Myocyte (in vitro differentiated cells): ENCODE measurements at regions not wholly inside any gene's neighbourhood (a gene's known extent, or its start where the extent isn't known, plus 50 kb on each side); places are given as distances from the start of the nearest gene placed in this dataset.

Experiments used
- DNase-seq: peaks from one replicate; pipeline ENCODE4 v3.0.0-alpha.2; 2012; ENCODE audit warnings: low read depth

DNA sequence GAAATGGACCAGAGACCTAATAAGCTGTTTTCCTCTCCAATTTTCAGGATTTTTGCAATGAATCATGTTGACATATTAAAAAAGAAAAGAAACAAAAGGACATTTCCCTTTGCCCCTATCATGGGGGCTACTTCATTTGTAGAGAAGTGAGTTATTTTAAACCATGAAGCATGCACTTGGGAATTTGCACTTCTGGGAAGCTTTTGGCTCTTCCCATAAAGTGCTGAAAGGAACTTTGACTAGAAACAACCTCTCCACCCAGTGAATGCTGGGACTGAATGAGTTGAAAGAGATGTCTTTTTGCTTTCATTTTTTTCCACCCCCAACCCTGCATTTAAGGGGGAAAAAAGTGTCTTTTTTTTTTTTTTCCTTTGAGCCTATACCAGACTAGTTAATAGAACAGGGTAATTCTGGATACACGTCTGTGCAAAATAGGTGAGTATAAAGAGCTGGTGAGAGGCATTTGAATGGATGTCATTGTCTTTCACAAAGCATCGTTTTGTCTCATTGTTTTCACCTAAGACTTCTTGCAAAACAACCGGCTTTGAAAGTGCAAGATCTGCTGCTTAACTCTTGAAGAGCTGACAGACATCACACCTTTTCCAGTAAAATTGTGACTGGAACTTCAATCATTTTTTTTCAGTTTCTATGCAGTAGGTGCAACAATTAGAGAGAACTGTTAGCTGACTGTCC, 138.7 kb upstream of the BACH2 start:
- no peak for DNase-seq

DNA sequence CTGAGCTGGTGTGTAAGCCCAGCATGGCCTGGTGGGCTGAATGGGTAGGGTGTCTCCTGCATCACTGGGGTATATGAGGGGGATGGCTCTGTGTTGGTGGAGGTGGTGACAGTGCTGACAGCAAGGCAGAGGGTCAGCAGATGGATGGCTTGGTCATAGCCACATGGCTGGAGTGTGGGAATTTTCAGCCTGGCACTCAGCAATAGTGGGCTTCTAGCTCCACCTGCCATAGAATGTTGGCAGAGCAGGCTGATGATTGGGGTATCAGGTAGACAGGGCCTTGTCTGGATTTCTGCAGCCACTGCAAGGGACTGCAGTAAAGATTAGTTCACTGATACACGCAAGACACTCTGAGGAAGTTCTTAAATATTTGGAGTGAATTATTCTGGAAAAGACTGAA, 137.5 kb upstream of the BACH2 start:
- DNase-seq, result no peak

DNA sequence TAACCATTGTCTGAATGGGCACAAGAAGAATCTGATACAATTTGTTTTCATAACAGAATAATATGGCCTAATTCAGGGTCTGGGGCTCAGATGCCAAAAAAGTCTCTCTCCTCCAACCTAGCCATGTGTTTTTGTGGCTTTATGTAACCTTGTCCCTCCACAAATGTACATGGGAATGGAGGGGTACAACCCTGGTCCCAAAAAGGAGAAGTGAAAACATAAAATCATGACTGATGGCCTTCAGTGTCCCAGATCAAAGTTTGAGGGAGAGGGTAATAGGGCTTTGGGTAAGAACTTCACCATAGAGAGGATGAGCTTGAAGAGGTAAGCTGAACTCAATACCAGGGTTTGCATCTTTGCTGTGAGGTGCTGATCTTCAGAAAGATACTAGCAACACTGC, 136.3 kb upstream of the BACH2 start:
- DNase-seq, result no peak

DNA sequence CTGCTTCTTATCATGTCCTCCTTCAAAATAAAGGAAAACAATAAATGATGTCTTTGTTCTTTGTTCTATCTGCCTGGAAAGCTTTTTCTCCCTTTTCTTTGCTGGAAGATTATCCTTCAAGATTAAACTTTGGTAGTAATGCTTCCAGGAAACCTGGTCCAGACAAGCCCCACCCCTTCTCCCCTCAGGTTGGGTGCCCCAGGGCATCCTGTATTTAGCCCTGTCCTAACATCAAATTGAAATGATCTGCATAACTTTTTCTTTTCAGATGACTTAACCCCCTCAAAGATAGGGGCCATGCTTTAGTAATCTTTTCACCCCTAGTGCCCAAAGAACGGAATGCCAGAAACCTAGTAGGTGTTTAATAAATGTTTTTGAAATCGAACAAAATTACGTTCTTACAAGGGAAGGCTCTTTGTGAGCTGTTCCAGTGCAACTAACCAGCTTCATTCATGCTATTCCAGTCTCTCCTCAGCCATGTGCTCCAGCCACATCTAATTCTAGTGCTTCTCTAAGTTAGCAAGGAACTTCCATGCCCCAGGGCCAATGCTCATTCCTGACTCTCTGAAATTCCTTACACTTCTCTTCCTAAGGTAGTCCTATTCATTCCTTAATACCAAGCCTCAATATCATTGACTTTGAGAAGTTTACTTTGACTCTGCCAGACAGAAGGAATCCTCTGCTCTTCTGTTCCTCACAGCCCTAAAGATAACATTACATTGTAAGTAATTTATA, 135.6 kb upstream of the BACH2 start:
- DNase-seq, result no peak

DNA sequence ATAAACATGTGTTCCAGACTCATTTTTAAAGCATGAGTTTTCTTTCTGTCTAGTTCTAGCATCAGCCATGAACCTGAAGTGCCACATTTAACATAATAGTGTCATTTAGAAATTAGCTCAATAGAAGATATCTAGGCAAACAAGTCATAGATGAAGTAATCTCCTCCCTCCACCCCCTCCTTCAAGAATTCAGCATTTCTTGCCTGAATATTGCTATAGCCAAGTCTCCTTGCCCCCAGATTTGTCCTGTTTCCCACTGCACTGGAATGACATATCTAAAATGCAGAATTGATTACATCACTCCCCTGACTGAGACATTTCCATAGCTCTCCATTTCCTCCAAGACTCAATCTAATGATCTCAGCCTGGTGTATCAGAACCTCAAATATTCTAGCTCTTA, 134.9 kb upstream of the BACH2 start:
- DNase-seq, result no peak

DNA sequence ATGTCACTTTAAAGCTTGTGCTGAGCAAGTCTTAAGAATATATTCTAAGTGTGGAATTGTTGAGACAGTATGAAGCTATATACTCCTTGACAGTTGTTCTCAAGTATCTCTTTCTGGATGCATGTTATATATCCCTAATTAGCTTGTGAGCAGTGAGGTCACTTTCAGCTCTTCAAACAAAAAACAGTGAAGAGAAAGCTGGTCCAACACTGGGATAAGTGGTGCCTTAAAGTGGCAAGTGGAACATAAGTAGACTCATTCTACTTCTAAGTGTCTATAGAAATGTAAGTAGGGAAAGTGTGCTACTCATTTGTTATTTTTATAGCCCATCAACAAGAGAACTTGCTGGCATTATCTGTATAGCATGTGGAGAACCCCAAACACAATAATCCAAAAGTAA, 133.1 kb upstream of the BACH2 start:
- DNase-seq, result peak; percentile 5

DNA sequence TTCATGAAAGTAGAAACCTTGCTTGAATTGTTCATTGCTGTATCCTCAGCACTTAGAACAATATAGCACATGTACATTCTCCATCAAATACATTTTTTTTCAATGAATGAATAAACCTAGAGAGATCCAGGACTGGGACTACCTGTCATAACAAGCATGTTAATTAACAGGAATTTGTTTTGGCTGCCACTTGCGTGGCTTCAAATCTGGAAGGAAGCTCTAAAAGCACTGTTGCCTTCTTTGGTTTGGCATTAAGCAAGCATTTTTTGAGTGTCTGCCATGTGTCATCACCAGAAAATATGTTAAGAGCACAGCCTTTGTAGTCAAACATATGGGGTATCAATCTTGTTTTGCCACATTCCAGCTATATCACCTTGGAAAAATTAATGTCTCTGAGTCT, 131.9 kb upstream of the BACH2 start:
- no peak for DNase-seq

DNA sequence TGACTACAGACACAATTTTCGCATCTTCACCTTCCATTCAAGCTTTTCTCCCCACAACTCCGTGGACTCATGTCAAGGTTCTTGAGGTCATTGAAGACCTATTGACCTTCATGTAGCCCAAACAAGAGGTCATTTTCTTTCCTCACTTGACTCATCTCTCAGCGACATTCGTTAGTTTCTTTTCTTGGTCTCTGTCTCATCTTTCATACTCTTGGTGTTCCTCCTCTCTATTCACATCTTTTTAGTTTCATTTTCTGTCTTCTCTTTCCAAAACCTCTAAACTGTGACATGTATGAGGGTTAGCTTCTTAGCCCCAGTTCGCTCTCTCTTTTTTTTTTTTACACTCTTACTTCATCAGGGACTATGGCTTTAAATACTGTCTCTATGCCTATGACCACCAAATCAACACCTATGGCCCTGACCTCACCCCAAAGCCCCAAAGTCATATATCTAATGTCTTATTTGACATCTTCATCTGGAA, 128.6 kb upstream of the BACH2 start:
- DNase-seq, result no peak

DNA sequence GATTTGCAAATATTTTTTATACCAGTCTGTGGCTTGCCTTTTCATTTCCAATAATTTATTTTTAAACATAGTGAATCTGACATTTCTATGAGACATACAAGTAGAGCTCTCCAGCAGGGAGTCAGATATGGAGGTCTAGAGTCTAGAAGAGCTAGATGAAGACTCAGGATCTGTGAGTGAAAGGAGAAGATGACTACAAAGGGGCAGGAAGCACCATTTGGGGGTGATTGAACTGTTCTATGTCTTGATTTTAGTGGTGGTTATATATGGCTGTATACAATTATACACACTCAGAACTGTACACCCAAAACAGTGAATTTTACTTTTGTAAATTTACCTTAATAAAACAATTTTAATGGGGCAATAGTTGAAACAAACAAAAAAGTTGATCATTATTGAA, 127.9 kb upstream of the BACH2 start:
- no peak for DNase-seq

DNA sequence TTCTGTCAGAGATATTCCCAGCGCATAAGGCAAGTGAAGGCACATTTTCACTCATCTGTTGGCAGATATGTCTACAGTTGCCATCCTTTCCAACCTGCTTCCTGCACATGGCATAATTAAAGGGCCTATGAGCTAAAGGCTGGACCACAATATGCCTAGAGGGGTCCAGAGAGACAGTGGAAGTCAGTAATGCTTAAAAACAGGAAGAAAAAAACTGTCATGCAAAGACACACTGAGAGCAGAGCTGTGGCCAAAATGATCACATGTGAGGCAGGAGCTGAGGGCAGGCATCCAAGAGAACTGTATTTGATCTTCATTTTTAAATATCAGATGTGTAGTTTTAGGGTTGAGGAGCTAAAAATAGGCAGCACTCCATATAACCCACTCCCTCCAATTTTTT, 125.0 kb upstream of the BACH2 start:
- no peak for DNase-seq

DNA sequence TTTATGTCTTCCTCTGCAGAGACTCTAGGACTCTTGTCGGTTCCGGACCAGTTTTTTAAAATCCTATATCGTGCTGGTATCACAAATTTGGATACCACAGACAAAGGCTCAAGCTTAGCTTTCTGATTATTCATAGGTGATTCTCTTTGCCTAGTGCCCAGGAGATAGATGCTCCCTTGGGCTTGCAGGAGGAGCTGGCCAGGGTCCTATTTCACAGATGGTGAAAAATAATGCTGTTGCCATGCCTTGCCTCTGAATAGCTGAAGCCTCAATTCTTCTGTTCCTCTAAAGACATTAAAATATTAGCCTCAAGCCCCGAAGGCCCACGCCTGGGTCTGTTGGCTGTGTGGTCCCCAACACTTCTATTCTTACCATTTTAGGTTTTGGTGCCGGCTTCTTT, 123.9 kb upstream of the BACH2 start:
- no peak for DNase-seq

DNA sequence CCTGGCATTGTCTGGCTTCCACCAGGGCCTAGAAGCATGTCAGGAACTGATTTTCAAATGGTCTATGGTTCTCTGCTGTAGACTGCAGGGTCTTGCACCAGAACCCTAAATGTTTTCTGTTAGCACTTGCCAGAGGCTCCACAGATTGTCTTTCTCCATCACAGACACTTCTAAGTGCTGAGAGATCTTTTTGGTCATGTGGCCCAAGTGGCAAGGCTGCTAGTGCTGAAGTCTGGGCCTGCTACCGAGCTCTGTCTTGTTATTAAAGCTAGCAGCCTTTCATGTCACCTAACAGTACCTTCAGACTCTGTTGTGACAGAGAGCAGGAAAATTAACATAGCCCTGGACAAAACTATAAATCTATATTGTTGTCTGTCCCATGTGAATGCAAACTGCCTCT, 120.7 kb upstream of the BACH2 start:
- no peak for DNase-seq

DNA sequence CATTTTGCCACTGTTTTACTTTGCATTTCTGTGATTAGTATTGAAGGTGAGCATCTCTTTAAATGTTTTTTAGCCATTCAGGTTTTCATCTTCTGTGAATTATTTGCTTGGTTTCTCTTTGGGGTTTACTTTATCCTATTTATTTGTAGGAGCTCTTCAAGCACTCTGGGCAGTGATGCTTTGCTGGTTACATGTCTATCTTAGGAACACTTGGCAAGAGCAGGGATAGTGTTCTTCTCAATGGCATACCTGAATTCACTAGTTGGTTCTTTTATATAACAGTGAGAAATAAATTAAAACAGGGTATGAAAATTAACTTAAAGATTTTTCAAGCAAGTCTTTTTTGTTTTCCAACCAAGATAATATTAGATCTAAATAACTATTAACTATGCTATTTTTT, 119.7 kb upstream of the BACH2 start:
- DNase-seq, result no peak

DNA sequence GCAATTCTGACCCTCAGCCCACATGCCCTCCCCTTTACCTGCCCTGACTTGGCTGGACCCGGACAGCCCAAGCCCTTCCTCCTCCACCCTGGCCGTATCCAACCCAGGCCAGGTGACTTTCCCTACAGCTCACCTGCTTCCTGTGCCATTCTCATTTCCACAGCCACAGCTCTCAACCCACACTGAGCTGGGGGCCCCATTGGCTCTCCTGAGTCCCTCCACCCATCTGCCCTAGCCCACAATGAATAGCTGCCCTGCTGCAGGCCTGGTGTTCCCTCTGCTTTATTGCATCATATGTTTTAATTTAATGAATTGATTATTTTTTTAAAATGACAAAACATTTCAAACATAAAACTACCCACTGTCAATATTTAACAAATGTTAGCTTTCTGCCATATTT, 118.5 kb upstream of the BACH2 start:
- DNase-seq, result no peak

DNA sequence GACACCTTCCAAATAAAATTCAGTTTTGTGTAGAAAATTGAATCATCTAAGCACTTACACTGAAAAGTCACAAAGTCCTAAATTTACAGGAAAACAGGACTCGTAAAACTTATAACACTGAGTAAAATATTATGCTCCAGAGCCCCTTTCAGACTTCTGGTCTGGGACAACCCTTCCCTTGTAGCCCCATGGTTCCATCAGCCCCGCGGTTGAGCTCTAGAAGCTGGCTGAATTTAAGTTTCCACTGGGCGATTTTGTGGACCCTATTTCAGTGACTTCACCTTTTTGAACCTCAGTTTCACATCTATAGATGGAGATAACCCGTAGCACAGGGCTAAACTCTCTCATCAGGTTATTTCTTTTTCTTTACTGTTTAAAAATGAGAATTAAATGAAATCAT, 117.7 kb upstream of the BACH2 start:
- no peak for DNase-seq

DNA sequence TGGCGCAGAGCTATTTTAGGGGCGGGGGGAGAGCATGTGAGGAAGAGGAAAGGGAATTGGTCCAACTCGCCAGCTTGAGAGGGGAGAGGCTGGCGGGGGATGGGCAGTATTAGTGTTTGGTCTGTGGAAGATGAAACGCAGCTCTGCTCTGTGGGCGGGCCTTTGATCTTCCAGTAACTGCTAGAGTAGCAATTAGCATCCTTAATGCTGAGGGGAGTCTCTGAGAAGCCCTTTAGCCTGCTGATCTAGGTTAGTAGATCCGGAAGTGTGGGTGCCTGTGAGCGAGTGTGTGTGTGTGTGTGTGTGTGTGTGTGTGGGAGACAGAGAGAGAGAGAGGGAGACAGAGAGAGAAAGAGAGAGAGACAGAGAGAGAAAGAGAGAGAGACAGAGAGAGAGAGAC, 117.2 kb upstream of the BACH2 start:
- peak; percentile 22 for DNase-seq

DNA sequence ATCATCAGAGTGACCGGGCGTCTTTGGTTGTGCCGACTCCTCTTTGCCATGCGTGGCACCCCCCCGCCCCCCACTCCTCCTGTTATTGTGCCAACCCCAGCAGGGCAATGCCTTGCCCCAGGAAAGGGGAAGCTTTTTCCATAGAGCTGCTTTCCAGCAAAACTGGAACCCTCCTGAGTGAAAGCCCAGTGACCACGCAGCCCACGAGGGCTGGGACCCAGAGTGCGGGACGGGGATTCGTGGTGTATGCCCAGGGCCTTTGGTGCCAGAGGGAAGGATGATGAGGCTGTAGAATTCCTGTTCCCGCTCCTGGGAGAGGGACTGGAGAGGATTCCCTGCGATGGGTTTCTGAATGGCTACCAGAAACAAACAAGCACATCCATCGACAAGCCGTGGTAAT, 116.8 kb upstream of the BACH2 start:
- no peak for DNase-seq

DNA sequence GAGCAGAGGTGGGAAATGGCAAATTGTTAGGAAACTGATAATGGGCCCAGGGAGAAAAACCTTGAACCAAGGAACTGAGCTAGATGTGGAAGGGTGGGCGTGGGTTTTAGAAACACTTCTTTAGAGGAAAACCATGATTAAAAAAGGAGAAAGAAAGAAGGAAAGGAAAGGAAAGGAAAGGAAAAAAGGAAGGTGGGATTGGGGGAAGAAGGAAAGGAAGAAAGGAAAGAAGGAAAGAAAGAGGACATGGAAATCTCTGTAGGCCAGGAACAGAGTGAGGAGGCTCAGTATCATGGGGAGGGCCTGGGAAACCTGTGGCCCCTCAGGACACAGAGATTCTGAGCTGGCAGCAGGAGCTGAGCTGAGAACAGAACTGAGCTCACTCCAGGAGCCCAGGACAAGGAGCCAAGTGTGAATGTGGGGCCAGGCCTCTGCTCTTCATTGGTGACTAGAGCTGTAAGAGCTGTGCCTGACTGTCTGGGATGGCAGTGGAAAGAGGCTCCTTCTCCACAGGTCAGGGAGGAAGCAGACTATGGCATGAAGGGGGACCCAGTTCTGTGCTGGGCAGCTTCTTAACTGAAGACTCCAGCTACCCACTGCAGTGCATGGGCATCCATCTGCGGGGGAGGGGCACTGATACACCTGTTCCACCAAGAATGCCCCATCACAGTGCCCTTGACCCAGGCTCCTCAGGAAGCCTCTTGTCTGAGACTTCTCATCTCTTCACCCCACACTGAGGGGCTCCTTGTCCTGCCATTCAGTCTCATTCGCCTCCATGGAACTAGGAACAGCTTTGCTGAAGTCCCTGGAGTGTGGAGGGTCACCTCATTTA, 116.1 kb upstream of the BACH2 start:
- no peak for DNase-seq

DNA sequence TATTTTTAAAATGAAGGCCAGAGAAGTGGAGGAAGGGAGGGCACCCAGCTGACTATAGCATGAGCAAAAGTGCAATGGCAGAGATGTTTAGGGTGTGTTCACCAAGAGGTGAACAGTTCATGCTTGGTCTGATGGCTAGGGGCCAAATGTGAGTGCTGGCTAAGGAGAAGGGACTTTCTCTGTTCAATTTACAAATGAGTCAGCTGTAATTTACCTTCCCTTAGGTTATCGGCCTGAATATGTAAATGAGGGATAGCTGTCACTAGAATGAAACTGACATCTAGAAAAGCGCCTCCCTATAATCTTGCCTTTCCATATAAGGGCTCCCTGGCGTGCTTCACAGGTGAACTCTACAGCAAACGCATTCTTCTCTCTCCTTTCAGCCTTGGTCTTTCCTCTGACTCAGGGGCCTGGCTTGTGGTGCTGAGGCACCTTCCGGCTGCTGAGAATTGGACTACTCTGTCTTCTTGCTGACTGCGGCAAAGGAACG, 114.7 kb upstream of the BACH2 start:
- no peak for DNase-seq

DNA sequence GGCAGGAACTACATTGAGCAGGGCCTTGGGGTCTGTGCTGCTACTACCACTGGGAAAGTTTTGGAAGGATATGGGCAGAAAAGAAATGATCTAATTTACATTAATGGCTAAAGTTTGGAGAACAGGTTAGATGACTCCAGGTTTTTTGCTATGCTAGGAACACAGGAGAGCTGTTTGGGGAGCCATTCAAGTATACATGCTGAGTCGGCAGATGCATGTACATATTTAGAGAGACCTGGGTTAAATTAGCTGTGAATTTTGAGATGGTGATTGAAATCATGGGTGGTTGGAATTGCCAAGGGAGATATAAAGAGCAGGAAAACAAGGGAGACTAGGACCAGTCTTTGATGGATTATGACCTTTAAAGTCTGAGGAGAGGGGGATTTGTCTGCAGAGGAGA, 113.1 kb upstream of the BACH2 start:
- DNase-seq, result no peak

DNA sequence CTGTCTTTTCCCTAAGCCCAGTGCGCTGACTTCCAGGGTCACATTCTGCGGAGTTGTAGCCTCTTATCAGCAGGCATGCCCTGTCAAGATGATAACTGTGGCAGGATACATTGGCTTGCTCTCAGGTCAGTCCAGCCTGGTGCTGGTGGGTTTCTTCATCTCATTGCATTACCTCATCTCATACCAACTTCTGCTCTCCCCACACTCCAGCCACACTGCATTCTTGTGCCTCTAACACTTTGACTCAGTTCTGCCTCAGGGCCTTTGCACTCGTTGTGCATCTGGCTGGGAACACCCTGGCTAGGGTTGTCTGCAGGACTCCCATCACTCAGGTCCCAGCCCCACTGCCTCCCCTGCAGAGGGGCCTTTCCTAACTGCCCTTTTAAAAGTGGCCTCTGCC, 110.3 kb upstream of the BACH2 start:
- DNase-seq, result no peak

DNA sequence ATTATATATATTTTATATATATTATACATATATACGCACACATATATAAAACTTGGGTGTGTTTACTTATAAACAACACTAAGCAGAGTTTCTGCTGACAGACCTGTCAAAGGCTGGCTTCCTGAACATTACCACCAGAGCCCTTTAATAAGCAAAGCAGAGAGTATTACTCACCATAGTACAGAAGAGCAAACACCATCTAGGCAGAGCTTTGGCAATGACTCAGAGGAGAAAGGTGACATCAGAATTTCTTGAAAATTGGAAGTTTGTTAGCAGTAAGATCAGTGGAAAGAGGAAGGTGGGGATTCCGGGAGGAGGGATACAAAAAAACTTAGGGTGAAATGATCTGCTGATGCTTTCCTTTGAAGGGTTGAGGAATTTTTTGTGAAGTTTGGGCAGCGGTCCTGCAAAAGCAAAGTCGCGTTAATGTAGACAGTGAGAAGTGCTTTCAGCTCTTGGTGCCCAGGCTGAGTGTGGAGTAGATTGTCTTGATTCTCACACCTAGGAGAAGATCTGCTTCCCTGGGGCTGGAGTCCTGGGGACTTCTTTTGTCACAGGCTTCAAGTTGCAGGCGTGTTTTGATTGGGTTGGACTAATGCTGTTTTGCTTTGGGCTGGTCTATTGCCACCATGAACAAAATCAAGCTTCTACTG, 109.6 kb upstream of the BACH2 start:
- no peak for DNase-seq
